ENCODE measurements at regions not wholly inside any gene's neighbourhood (a gene's known extent, or its start where the extent isn't known, plus 50 kb on each side); places are given as distances from the start of the nearest gene placed in this dataset.

DNA sequence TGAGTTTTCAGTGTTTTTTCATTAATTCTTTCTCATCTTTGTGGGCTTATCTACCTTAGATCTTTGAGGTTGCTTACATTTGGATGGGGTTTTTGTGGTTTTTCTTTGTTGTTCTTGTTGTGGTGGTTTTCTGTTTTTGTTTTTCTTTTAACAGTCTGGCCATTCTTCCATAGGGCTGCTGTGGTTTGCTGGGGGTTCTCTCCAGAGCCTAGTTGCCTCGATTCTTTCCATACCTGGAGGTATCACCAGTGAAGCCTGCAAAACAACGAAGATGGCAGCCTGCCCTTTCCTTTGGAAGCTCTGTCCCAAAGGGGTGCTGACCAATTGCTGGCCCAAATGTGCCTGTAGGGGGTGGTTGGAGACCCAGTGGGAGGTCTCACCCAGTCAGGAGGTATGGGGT lies 168.6 kb upstream of the CLNK start:
- H3K27me3 ChIP-seq (ENCODE audit: insufficient read depth, poor library complexity, severe bottlenecking): no peaks in the 10 kb centered on the region
- no peak for DNase-seq (ENCODE audit: low read depth in 1 of 2, low spot score in 1 of 2)
- TF ChIP-seq POLR2AphosphoS5 (IDR thresholded peaks at IDR 0.05; ENCODE audit: low read depth) (no peak), GABPA (IDR thresholded peaks at IDR 0.05; ENCODE audit: low read depth) (no peak), SPI1 (IDR thresholded peaks at IDR 0.05; ENCODE audit: borderline replicate concordance, low read depth) (no peak)
- H3K27ac ChIP-seq (replicated peaks): no peak overlapping the region
- no peak overlapping the region for H3K4me3 ChIP-seq (replicated peaks; ENCODE audit: insufficient read depth, low read length)

DNA sequence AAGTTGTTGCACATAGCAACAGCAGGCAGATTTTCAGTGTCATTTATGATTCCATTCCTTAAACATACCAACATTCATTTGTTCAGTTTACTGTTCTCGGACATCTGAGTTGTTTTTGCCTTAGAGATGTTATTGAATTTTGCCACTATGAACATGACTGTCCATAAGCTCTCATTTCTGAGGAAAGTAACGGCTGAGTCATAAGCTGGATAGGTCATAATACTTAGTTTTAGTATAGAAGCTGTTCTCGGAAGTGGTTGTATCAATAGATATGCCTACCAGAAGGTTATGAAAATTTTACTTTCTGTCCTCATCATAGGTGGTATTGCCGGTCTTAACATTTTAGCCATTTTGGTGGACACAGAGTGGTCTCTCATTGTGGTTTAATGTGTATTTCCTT lies 157.1 kb upstream of the CLNK start:
- Histone ChIP-seq H3K27me3 (ENCODE audit: insufficient read depth, poor library complexity, severe bottlenecking) (no peaks in the 10 kb centered on the region), H3K27ac (replicated peaks) (no peak overlapping the region), H3K4me3 (replicated peaks; ENCODE audit: insufficient read depth, low read length) (no peak overlapping the region)
- TF ChIP-seq, protein P1, sequence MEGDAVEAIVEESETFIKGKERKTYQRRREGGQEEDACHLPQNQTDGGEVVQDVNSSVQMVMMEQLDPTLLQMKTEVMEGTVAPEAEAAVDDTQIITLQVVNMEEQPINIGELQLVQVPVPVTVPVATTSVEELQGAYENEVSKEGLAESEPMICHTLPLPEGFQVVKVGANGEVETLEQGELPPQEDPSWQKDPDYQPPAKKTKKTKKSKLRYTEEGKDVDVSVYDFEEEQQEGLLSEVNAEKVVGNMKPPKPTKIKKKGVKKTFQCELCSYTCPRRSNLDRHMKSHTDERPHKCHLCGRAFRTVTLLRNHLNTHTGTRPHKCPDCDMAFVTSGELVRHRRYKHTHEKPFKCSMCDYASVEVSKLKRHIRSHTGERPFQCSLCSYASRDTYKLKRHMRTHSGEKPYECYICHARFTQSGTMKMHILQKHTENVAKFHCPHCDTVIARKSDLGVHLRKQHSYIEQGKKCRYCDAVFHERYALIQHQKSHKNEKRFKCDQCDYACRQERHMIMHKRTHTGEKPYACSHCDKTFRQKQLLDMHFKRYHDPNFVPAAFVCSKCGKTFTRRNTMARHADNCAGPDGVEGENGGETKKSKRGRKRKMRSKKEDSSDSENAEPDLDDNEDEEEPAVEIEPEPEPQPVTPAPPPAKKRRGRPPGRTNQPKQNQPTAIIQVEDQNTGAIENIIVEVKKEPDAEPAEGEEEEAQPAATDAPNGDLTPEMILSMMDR (IDR thresholded peaks at IDR 0.05; ENCODE audit: insufficient read depth, low read length): no peak
- no peak for TF ChIP-seq SPI1 (IDR thresholded peaks at IDR 0.05; ENCODE audit: borderline replicate concordance, low read depth)
- no peak for TF ChIP-seq POLR2AphosphoS5 (IDR thresholded peaks at IDR 0.05; ENCODE audit: low read depth)
- TF ChIP-seq, protein P2, sequence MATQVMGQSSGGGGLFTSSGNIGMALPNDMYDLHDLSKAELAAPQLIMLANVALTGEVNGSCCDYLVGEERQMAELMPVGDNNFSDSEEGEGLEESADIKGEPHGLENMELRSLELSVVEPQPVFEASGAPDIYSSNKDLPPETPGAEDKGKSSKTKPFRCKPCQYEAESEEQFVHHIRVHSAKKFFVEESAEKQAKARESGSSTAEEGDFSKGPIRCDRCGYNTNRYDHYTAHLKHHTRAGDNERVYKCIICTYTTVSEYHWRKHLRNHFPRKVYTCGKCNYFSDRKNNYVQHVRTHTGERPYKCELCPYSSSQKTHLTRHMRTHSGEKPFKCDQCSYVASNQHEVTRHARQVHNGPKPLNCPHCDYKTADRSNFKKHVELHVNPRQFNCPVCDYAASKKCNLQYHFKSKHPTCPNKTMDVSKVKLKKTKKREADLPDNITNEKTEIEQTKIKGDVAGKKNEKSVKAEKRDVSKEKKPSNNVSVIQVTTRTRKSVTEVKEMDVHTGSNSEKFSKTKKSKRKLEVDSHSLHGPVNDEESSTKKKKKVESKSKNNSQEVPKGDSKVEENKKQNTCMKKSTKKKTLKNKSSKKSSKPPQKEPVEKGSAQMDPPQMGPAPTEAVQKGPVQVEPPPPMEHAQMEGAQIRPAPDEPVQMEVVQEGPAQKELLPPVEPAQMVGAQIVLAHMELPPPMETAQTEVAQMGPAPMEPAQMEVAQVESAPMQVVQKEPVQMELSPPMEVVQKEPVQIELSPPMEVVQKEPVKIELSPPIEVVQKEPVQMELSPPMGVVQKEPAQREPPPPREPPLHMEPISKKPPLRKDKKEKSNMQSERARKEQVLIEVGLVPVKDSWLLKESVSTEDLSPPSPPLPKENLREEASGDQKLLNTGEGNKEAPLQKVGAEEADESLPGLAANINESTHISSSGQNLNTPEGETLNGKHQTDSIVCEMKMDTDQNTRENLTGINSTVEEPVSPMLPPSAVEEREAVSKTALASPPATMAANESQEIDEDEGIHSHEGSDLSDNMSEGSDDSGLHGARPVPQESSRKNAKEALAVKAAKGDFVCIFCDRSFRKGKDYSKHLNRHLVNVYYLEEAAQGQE (IDR thresholded peaks at IDR 0.05; ENCODE audit: insufficient replicate concordance, low read depth): no peak
- TF ChIP-seq GABPA (IDR thresholded peaks at IDR 0.05; ENCODE audit: low read depth): no peak
- no peak for DNase-seq (ENCODE audit: low read depth in 1 of 2, low spot score in 1 of 2)

DNA sequence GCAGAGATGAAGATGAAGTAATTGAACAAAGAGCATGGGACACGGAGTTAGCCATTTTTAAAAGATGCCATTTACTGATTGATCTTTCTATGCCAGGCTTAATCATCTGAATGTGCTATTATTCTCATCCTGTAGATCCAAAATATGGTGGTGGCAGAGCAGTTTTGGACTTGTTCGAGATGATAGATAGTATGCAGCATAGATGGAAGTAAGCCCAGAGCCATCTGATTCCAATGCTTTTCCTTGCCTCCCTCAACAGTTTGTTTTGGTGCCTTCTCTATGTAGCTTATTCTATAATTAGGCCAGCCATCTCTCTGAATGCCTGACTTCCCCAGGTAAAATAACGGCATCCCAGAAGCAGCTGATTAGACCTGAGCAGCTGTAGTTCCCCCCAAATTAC lies 152.6 kb upstream of the CLNK start:
- Histone ChIP-seq H3K27ac (replicated peaks) (no peak overlapping the region), H3K27me3 (ENCODE audit: insufficient read depth, poor library complexity, severe bottlenecking) (no peaks in the 10 kb centered on the region), H3K4me3 (replicated peaks; ENCODE audit: insufficient read depth, low read length) (no peak overlapping the region)
- DNase-seq (ENCODE audit: low read depth in 1 of 2, low spot score in 1 of 2): no peak
- TF ChIP-seq, protein P1 (IDR thresholded peaks at IDR 0.05; ENCODE audit: insufficient read depth, low read length): no peak
- TF ChIP-seq GABPA (IDR thresholded peaks at IDR 0.05; ENCODE audit: low read depth): no peak
- TF ChIP-seq SPI1 (IDR thresholded peaks at IDR 0.05; ENCODE audit: borderline replicate concordance, low read depth): no peak
- TF ChIP-seq POLR2AphosphoS5 (IDR thresholded peaks at IDR 0.05; ENCODE audit: low read depth): no peak
- TF ChIP-seq, protein P2 (IDR thresholded peaks at IDR 0.05; ENCODE audit: insufficient replicate concordance, low read depth): no peak

DNA sequence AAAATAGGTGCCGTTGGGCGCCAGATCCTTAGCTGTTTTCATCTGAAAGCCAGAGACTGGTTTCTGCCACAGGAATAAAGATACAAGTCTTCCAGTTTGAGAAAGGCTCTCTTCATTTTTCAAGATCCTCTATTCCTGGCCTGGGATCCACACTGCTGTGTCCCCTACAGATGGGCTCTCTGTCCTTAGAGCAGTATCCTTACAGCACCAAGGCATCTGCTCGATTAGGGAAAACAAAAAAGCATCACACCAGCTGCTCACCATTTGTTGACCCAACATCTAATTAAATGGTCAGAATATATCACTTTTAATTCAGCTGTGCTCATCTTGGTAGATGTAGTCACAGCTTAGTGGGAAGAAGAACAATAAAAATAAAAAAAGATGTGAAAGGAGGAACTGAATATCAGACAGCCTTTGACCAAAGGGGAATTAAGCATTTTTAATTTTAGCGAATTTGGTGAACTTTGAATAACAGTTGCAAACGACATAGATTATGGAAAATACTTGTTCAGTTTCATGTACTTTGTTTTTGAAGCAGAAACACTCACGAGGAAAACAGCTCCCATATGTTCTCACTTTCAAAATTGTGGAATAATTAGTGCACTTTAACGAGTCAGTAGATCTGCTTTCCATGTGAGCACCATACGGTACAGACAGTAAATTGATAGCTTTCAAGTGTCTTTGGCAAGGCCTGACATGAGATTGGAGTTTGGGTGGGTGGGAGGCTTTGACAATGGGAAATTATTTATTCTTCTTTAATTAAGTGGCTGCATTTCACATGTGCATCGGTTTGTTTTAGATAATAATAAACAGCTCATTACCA lies 148.4 kb upstream of the CLNK start:
- TF ChIP-seq GABPA (IDR thresholded peaks at IDR 0.05; ENCODE audit: low read depth) (no peak), POLR2AphosphoS5 (IDR thresholded peaks at IDR 0.05; ENCODE audit: low read depth) (no peak), SPI1 (IDR thresholded peaks at IDR 0.05; ENCODE audit: borderline replicate concordance, low read depth) (no peak)
- TF ChIP-seq, protein P1 (IDR thresholded peaks at IDR 0.05; ENCODE audit: insufficient read depth, low read length): no peak
- TF ChIP-seq, protein P2 (IDR thresholded peaks at IDR 0.05; ENCODE audit: insufficient replicate concordance, low read depth): no peak
- no peak overlapping the region for H3K4me3 ChIP-seq (replicated peaks; ENCODE audit: insufficient read depth, low read length)
- H3K27me3 ChIP-seq (ENCODE audit: insufficient read depth, poor library complexity, severe bottlenecking): no peaks in the 10 kb centered on the region
- DNase-seq (ENCODE audit: low read depth in 1 of 2, low spot score in 1 of 2): no peak
- no peak overlapping the region for H3K27ac ChIP-seq (replicated peaks)
